T-helper 2 cell treated with Interferon-gamma antibody and Interleukin-4, amounts not matched to agents 5 μg/mL and 100 μg/mL, for 36 hours (primary cell): ENCODE measurements at regions not wholly inside any gene's neighbourhood (a gene's known extent, or its start where the extent isn't known, plus 50 kb on each side); places are given as distances from the start of the nearest gene placed in this dataset.
A peak's percentile ranks its signal among the peaks of the same experiment; 100 is the strongest.

Source experiments
- DNase-seq: peaks from one replicate; pipeline ENCODE4 v3.0.0; 2021; ENCODE audit warnings: low spot score
- H3K27ac Mint-ChIP-seq: one replicate; pipeline ENCODE4 v1.8.0; 2021; ENCODE audit warnings: mild to moderate bottlenecking, mixed read lengths
- H3K27me3 Mint-ChIP-seq: one replicate; pipeline ENCODE4 v1.8.0; 2021; ENCODE audit warnings: low read depth, mixed read lengths
- H3K36me3 Mint-ChIP-seq: one replicate; pipeline ENCODE4 v1.8.0; 2021; ENCODE audit warnings: low read depth, mixed read lengths
- H3K4me1 Mint-ChIP-seq: one replicate; pipeline ENCODE4 v1.8.0; 2021; ENCODE audit warnings: low read depth, mixed read lengths
- H3K4me3 Mint-ChIP-seq: one replicate; pipeline ENCODE4 v1.8.0; 2022; ENCODE audit warnings: mild to moderate bottlenecking, moderate library complexity, mixed read lengths
- H3K9me3 Mint-ChIP-seq: one replicate; pipeline ENCODE4 v1.8.0; 2021; ENCODE audit warnings: mixed read lengths

GRCh38 chr5:68962757-68963484 lies 130.9 kb upstream of the SLC30A5 start:
- Mint-ChIP-seq H3K4me1 (peaks cover 5% of the 10 kb centered on the region), H3K27me3 (no peaks in the 10 kb centered on the region), H3K9me3 (no peaks in the 10 kb centered on the region), H3K27ac (no peak overlapping the region), H3K4me3 (no peak overlapping the region), H3K36me3 (no peaks in the 10 kb centered on the region)
- DNase-seq: peak; percentile 5

DNA sequence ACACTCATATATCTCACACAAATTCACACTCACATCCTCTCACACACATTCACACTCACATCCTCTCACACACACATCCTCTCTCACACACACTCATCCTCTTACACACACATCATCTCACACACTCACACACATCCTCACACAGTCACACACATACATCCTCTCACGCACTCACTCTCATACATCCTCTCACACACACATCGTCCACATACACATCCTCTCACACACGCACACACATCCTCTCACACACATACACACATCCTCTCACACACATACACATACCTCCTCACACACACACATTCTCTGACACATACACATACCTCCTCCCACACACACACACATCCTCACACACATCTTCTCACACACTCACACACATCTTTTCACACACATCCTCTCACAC lies 129.1 kb upstream of the SLC30A5 start:
- Mint-ChIP-seq H3K4me1 (peaks cover 5% of the 10 kb centered on the region), H3K27me3 (peaks cover 3% of the 10 kb centered on the region), H3K27ac (no peak overlapping the region), H3K9me3 (no peaks in the 10 kb centered on the region), H3K4me3 (no peak overlapping the region), H3K36me3 (no peaks in the 10 kb centered on the region)
- DNase-seq: no peak

- Mint-ChIP-seq H3K9me3 (no peaks in the 10 kb centered on the region), H3K36me3 (no peaks in the 10 kb centered on the region), H3K27me3 (peaks cover 3% of the 10 kb centered on the region), H3K4me3 (no peak overlapping the region), H3K27ac (no peak overlapping the region), H3K4me1 (peaks cover 5% of the 10 kb centered on the region)
- no peak for DNase-seq
These were observed 127.9 kb upstream of the SLC30A5 start for GRCh38 chr5:68965926-68966325.

GRCh38 chr5:68966596-68966995 lies 127.2 kb upstream of the SLC30A5 start:
- Mint-ChIP-seq H3K4me1 (peaks cover 5% of the 10 kb centered on the region), H3K9me3 (no peaks in the 10 kb centered on the region), H3K36me3 (no peaks in the 10 kb centered on the region), H3K4me3 (no peak overlapping the region), H3K27me3 (peaks cover 5% of the 10 kb centered on the region), H3K27ac (no peak overlapping the region)
- DNase-seq: no peak

GRCh38 chr5:68968429-68968828 lies 125.4 kb upstream of the SLC30A5 start:
- DNase-seq: no peak
- Mint-ChIP-seq H3K27ac (no peak overlapping the region), H3K36me3 (no peaks in the 10 kb centered on the region), H3K4me1 (peaks cover under 1% of the 10 kb centered on the region), H3K9me3 (no peaks in the 10 kb centered on the region), H3K4me3 (no peak overlapping the region), H3K27me3 (peaks cover 11% of the 10 kb centered on the region)

- no peak for DNase-seq
- Mint-ChIP-seq H3K36me3 (no peaks in the 10 kb centered on the region), H3K27ac (no peak overlapping the region), H3K4me3 (no peak overlapping the region), H3K27me3 (peaks cover 12% of the 10 kb centered on the region), H3K9me3 (peaks cover 1% of the 10 kb centered on the region), H3K4me1 (no peaks in the 10 kb centered on the region)
These were observed 123.2 kb upstream of the SLC30A5 start for GRCh38 chr5:68970617-68971016.

- DNase-seq: no peak
- no peaks in the 10 kb centered on the region for H3K36me3 Mint-ChIP-seq
- no peaks in the 10 kb centered on the region for H3K4me1 Mint-ChIP-seq
- H3K27ac Mint-ChIP-seq: no peak overlapping the region
- peaks cover 23% of the 10 kb centered on the region for H3K27me3 Mint-ChIP-seq
- H3K9me3 Mint-ChIP-seq: peaks cover 13% of the 10 kb centered on the region
- no peak overlapping the region for H3K4me3 Mint-ChIP-seq
These were observed 120.1 kb upstream of the SLC30A5 start for GRCh38 chr5:68973696-68974095.

- H3K9me3 Mint-ChIP-seq: no peaks in the 10 kb centered on the region
- no peak for DNase-seq
- H3K4me1 Mint-ChIP-seq: no peaks in the 10 kb centered on the region
- no peaks in the 10 kb centered on the region for H3K36me3 Mint-ChIP-seq
- peaks cover 32% of the 10 kb centered on the region for H3K27me3 Mint-ChIP-seq
- H3K27ac Mint-ChIP-seq: no peak overlapping the region
- no peak overlapping the region for H3K4me3 Mint-ChIP-seq
These were observed 110.8 kb upstream of the SLC30A5 start for GRCh38 chr5:68983043-68983442.

DNA sequence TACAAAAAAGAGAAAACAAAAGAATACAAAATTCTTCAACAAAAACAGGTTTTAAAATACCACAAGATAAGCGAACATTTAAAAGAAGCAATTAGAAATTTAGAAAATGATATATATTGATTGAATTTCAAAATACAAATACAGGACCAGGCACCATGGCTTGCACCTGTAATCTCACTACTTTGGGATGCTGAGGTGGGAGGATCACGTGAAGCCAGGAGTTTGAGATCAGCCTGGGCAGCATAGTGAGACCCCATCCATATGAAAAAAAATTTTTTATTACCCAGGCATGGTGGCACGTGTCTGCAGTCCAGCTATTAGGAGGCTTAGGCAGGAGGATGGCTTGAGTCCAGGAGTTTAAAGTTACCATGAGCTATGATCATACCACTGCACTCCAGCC lies 109.9 kb upstream of the SLC30A5 start:
- no peak overlapping the region for H3K27ac Mint-ChIP-seq
- no peak for DNase-seq
- H3K36me3 Mint-ChIP-seq: no peaks in the 10 kb centered on the region
- peaks cover 30% of the 10 kb centered on the region for H3K27me3 Mint-ChIP-seq
- H3K4me1 Mint-ChIP-seq: no peaks in the 10 kb centered on the region
- H3K9me3 Mint-ChIP-seq: no peaks in the 10 kb centered on the region
- H3K4me3 Mint-ChIP-seq: no peak overlapping the region

DNA sequence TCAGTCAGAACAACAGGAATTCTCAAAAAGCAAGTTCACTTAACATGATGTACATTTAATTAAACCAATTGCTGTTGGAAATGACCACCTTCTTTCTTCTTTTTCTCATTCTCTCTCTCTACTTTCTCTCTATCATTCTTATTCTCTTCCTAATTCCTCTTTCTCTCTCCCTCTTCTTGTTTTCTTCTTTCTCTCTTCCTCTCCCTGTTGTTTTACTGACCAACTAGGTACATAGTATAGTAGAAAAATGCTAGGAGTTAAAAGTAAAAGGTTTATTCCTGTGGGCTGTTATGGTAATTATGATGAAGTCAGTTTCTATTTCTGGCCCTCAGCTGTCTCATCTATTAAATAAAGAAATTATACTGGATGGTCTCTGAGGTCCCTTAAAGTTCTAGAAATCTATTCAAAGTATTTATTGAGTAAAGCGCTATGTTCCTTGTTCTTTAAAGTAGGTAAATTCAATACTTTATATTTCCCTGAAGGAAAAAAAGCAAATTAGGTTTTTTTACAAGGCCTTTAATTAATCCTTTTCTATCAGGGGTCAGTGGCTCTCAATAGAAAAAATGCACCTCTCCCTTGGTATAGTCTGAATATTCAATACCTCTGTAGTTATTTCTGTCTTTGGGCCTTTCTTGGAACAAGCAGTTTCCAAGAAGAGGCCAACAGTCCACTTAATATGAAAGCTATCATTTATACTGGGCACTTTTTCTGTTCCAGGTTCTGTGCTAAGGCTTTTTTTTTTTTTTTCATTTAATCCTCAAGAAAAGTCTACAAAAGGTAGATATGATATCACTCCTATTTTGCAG lies 102.3 kb upstream of the SLC30A5 start:
- H3K27me3 Mint-ChIP-seq: peaks cover 5% of the 10 kb centered on the region
- no peak overlapping the region for H3K27ac Mint-ChIP-seq
- no peaks in the 10 kb centered on the region for H3K9me3 Mint-ChIP-seq
- H3K36me3 Mint-ChIP-seq: no peaks in the 10 kb centered on the region
- H3K4me3 Mint-ChIP-seq: no peak overlapping the region
- DNase-seq: no peak
- peaks cover 14% of the 10 kb centered on the region for H3K4me1 Mint-ChIP-seq

DNA sequence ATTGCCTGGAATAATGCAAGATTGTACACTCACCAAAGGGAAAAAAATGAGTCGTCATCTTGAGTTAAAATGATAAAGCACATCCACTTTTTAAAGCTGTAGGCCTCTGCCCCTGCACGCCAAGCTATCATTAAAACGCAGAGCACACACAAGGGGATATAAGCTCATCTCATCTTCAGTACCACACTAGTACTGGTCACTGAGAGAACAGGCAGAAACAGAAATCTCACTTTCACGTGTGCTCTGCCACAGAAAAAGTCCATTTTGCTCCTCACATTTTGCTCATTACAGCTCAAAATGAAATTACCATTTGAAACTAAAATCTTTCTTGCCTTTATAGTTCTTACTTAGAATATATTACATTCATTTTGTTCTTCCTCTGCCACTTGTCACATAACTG lies 99.2 kb upstream of the SLC30A5 start:
- peak; percentile 10 for DNase-seq
- Mint-ChIP-seq H3K9me3 (no peaks in the 10 kb centered on the region), H3K27ac (peak overlapping the region; percentile 8), H3K27me3 (no peaks in the 10 kb centered on the region), H3K4me3 (no peak overlapping the region), H3K4me1 (peaks cover 14% of the 10 kb centered on the region), H3K36me3 (no peaks in the 10 kb centered on the region)

DNA sequence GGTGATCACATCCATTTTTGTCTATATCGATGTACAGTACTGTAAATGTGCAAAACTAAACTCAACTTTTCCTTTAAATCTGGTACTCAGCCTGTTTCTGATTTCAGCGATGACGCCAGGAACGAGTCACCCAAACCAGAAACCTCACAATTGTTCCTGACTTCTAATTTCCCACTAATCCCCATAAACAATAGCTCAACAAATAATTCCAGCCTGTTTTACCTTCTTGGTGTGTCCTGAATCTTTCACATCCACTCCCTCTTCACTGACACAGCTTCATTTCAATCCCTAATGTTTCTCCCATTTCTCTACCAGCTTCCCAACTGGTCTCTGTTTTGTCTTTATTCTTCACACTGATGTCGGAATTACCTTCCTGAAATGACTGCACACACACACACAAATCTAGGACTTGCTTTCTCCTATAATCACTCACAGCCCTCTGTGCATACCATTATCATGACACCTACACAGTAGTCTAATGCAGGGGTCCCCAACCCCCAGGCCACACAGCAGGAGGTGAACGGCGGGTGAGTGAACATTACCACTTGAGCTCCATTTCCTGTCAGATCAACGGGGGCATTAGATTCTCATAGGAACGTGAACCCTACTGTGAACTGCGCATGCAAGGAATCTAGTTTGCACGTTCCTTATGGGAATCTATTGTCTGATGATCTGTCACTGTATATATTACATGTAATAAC lies 97.8 kb upstream of the SLC30A5 start:
- H3K36me3 Mint-ChIP-seq: no peaks in the 10 kb centered on the region
- H3K27me3 Mint-ChIP-seq: no peaks in the 10 kb centered on the region
- H3K4me1 Mint-ChIP-seq: peaks cover 14% of the 10 kb centered on the region
- DNase-seq: no peak
- peak overlapping the region; percentile 13 for H3K27ac Mint-ChIP-seq
- peak overlapping the region; percentile 19 for H3K4me3 Mint-ChIP-seq
- no peaks in the 10 kb centered on the region for H3K9me3 Mint-ChIP-seq

DNA sequence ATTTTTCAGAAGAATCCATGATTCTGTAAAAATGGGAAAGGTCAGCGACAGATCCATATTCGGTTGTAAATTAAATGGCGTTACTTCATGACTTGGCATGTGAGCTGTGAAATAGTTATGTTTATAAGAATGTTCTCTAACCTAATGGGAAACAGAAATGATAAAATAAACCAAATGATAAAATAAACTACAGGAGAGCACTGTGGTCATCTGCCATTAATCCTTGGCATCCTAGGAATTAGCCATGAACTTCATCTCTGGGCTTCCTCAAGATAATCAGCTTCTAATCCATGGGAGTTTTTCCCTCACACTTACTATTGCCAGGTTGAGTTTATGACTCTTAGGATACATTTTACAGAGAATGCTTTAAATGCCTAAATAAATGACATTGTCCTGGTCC lies 94.6 kb upstream of the SLC30A5 start:
- Mint-ChIP-seq H3K9me3 (no peaks in the 10 kb centered on the region), H3K4me3 (no peak overlapping the region), H3K27me3 (no peaks in the 10 kb centered on the region), H3K36me3 (no peaks in the 10 kb centered on the region), H3K4me1 (peaks cover 14% of the 10 kb centered on the region), H3K27ac (no peak overlapping the region)
- DNase-seq: no peak
